ENCODE measurements at regions not wholly inside any gene's neighbourhood (a gene's known extent, or its start where the extent isn't known, plus 50 kb on each side); places are given as distances from the start of the nearest gene placed in this dataset.

- no peak for DNase-seq
Measured at GRCh38 chr4:173834151-173834550, 304.1 kb upstream of the HAND2 start.

GRCh38 chr4:173829565-173829964, 299.5 kb upstream of the HAND2 start:
- no peak for DNase-seq

- DNase-seq: no peak
Measured at GRCh38 chr4:173827707-173828106, 297.7 kb upstream of the HAND2 start.

- no peak for DNase-seq
Measured at GRCh38 chr4:173821876-173822275, 291.8 kb upstream of the HAND2 start.

GRCh38 chr4:173821036-173821435, 291.0 kb upstream of the HAND2 start:
- DNase-seq: no peak

- no peak for DNase-seq
Measured at GRCh38 chr4:173807347-173807746, 277.3 kb upstream of the HAND2 start.

- DNase-seq: no peak
Measured at GRCh38 chr4:173805884-173806283, 275.9 kb upstream of the HAND2 start.

GRCh38 chr4:173802662-173803022, 272.6 kb upstream of the HAND2 start:
- no peak for DNase-seq

GRCh38 chr4:173801876-173802661, 272.0 kb upstream of the HAND2 start:
- DNase-seq: no peak

- DNase-seq: no peak
Measured at GRCh38 chr4:173801361-173801760, 271.3 kb upstream of the HAND2 start.

GRCh38 chr4:173797296-173797695, 267.3 kb upstream of the HAND2 start:
- DNase-seq: no peak

- DNase-seq: no peak
Measured at GRCh38 chr4:173794662-173795061, 264.6 kb upstream of the HAND2 start.

- no peak for DNase-seq
Measured at GRCh38 chr4:173793937-173794510, 264.0 kb upstream of the HAND2 start.

GRCh38 chr4:173782660-173783059, 252.6 kb upstream of the HAND2 start:
- no peak for DNase-seq

GRCh38 chr4:173777921-173778320, 247.9 kb upstream of the HAND2 start:
- no peak for DNase-seq

GRCh38 chr4:173777421-173777820, 247.4 kb upstream of the HAND2 start:
- DNase-seq: no peak

- DNase-seq: no peak
Measured at GRCh38 chr4:173769568-173769967, 239.5 kb upstream of the HAND2 start.

GRCh38 chr4:173767650-173768049, 237.6 kb upstream of the HAND2 start:
- no peak for DNase-seq

- peak; percentile 5 for DNase-seq
Measured at GRCh38 chr4:173766171-173766600, 236.2 kb upstream of the HAND2 start.

- DNase-seq: no peak
Measured at GRCh38 chr4:173765751-173766150, 235.7 kb upstream of the HAND2 start.

- no peak for DNase-seq
Measured at GRCh38 chr4:173763389-173763788, 233.4 kb upstream of the HAND2 start.

GRCh38 chr4:173761938-173762337, 231.9 kb upstream of the HAND2 start:
- no peak for DNase-seq

- no peak for DNase-seq
Measured at GRCh38 chr4:173761236-173761635, 231.2 kb upstream of the HAND2 start.

GRCh38 chr4:173758132-173758531, 228.1 kb upstream of the HAND2 start:
- DNase-seq: no peak

- DNase-seq: no peak
Measured at GRCh38 chr4:173753408-173753807, 223.4 kb upstream of the HAND2 start.
